Ishikawa (cell line): ENCODE measurements at regions not wholly inside any gene's neighbourhood (a gene's known extent, or its start where the extent isn't known, plus 50 kb on each side); places are given as distances from the start of the nearest gene placed in this dataset.

Experiments used
- CEBPB ChIP-seq: IDR thresholded peaks from 2 replicates; pipeline ENCODE4 v1.6.1; 2012
- CREB1 ChIP-seq: IDR thresholded peaks from 2 replicates; pipeline ENCODE4 v1.6.1; 2012; ENCODE audit warnings: low read depth
- EGR1 ChIP-seq: IDR thresholded peaks from 2 replicates; pipeline ENCODE4 v1.6.1; 2012
- EP300 ChIP-seq: IDR thresholded peaks from 2 replicates; pipeline ENCODE4 v1.6.1; 2012; ENCODE audit warnings: borderline replicate concordance
- FOXM1 ChIP-seq: IDR thresholded peaks from 2 replicates; pipeline ENCODE4 v1.6.1; 2012; ENCODE audit warnings: low read depth, borderline replicate concordance
- NFIC ChIP-seq: IDR thresholded peaks from 2 replicates; pipeline ENCODE4 v1.6.1; 2012
- RAD21 ChIP-seq: IDR thresholded peaks from 2 replicates; pipeline ENCODE4 v1.6.1; 2012; ENCODE audit warnings: low read depth
- TAF1 ChIP-seq: IDR thresholded peaks from 2 replicates; pipeline ENCODE4 v1.6.1; 2012; ENCODE audit warnings: low read depth, mild to moderate bottlenecking
- TCF12 ChIP-seq: IDR thresholded peaks from 2 replicates; pipeline ENCODE4 v1.6.1; 2012; ENCODE audit warnings: low read depth
- TEAD4 ChIP-seq: IDR thresholded peaks from 2 replicates; pipeline ENCODE4 v1.6.1; 2012
- YY1 ChIP-seq: IDR thresholded peaks from 2 replicates; pipeline ENCODE4 v1.6.1; 2012; ENCODE audit warnings: low read depth
- ZBTB7A ChIP-seq: IDR thresholded peaks from 2 replicates; pipeline ENCODE4 v1.6.1; 2012; ENCODE audit warnings: low read depth
- TF ChIP-seq, protein P1 (sequence below): IDR thresholded peaks from 2 replicates; pipeline ENCODE4 v1.6.1; 2012
- TF ChIP-seq, protein P2 (sequence below): IDR thresholded peaks from 2 replicates; pipeline ENCODE4 v1.6.1; 2012
- TF ChIP-seq, protein P3 (sequence below): IDR thresholded peaks from 2 replicates; pipeline ENCODE4 v1.6.1; 2012; ENCODE audit warnings: low read depth, mild to moderate bottlenecking

DNA sequence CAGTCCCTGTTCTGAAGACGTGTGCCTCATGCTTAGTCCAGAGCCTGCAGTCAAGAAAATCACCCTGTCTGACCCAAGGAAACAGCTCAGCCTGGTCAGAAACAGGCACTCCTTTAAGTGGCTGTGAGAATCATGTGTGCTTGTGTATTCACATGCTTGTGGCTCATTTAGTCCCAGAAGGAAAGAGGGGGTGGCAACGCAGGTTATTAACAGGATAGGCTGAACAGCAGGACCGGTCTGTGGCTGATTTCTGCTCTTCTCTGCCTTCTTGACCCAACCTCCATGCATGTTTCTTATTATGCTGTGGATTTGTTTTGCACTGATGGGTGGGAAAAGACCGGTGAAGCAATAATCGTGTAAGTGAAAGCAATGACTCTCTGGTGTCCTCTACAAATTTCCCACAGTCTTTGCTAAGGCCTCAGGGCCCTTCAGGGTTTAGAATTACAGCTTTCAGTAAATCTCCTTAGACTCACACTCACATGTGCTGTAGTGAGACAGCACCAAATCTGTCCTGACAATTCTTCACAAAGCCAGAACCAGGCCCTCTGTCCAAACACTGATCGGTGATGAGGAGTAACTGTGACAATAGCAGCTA, 288.1 kb downstream of the ETS1 start:
- TF ChIP-seq YY1: no peak
- no peak for TF ChIP-seq TCF12
- no peak for TF ChIP-seq ZBTB7A
- no peak for TF ChIP-seq EGR1
- no peak for TF ChIP-seq EP300
- TF ChIP-seq TEAD4: no peak
- no peak for TF ChIP-seq FOXM1
- no peak for TF ChIP-seq CEBPB
- TF ChIP-seq RAD21: no peak
- TF ChIP-seq NFIC: no peak
- no peak for TF ChIP-seq TAF1
- TF ChIP-seq, protein P1, sequence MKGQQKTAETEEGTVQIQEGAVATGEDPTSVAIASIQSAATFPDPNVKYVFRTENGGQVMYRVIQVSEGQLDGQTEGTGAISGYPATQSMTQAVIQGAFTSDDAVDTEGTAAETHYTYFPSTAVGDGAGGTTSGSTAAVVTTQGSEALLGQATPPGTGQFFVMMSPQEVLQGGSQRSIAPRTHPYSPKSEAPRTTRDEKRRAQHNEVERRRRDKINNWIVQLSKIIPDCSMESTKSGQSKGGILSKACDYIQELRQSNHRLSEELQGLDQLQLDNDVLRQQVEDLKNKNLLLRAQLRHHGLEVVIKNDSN: no peak
- no peak for TF ChIP-seq CREB1
- TF ChIP-seq, protein P2, sequence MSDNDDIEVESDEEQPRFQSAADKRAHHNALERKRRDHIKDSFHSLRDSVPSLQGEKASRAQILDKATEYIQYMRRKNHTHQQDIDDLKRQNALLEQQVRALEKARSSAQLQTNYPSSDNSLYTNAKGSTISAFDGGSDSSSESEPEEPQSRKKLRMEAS: no peak
- TF ChIP-seq, protein P3, sequence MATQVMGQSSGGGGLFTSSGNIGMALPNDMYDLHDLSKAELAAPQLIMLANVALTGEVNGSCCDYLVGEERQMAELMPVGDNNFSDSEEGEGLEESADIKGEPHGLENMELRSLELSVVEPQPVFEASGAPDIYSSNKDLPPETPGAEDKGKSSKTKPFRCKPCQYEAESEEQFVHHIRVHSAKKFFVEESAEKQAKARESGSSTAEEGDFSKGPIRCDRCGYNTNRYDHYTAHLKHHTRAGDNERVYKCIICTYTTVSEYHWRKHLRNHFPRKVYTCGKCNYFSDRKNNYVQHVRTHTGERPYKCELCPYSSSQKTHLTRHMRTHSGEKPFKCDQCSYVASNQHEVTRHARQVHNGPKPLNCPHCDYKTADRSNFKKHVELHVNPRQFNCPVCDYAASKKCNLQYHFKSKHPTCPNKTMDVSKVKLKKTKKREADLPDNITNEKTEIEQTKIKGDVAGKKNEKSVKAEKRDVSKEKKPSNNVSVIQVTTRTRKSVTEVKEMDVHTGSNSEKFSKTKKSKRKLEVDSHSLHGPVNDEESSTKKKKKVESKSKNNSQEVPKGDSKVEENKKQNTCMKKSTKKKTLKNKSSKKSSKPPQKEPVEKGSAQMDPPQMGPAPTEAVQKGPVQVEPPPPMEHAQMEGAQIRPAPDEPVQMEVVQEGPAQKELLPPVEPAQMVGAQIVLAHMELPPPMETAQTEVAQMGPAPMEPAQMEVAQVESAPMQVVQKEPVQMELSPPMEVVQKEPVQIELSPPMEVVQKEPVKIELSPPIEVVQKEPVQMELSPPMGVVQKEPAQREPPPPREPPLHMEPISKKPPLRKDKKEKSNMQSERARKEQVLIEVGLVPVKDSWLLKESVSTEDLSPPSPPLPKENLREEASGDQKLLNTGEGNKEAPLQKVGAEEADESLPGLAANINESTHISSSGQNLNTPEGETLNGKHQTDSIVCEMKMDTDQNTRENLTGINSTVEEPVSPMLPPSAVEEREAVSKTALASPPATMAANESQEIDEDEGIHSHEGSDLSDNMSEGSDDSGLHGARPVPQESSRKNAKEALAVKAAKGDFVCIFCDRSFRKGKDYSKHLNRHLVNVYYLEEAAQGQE: no peak

DNA sequence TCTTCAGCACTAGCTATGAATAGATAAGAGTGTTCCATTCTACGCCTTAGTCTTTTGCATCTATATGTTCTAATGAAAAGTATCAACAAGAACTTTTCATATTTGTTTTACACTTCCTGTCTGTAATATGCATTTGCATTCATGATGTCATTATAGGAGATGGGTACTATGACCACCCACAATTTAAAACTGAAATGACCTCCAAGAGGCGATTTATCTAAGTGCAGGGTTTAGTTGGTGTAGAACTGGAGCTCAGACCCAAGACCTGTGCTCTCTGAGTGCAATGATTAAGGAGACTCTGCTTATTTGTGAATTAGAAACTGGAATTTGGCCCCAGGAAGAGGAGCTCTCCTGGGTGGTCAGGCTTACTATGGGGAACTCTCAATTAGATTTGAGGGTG, 289.1 kb downstream of the ETS1 start:
- no peak for TF ChIP-seq CEBPB
- TF ChIP-seq RAD21: no peak
- no peak for TF ChIP-seq YY1
- TF ChIP-seq TCF12: no peak
- TF ChIP-seq EP300: no peak
- TF ChIP-seq, protein P1: no peak
- no peak for TF ChIP-seq ZBTB7A
- no peak for TF ChIP-seq EGR1
- TF ChIP-seq, protein P3: no peak
- TF ChIP-seq, protein P2: no peak
- no peak for TF ChIP-seq TEAD4
- no peak for TF ChIP-seq NFIC
- no peak for TF ChIP-seq FOXM1
- TF ChIP-seq TAF1: no peak
- no peak for TF ChIP-seq CREB1

DNA sequence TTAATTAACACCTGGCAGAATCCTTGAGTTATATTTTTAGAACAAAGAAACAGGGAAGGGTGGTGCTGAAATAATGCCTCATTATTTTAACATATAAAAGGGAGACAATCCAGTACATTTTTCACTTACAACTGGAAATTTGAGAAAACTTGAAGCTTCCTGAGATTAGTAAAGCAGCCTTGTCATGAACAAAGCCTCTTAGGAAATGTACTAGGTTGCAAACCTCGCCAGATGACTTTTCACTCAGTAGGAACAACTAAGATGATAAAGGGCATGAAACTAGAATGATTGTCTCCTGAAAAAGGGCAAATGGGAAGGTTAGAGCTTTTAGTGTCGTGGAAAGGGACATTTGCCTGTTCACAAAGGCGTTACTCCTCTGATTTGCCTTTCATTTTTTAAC, 289.6 kb downstream of the ETS1 start:
- TF ChIP-seq EGR1 (no peak), EP300 (no peak), YY1 (no peak), ZBTB7A (no peak), CEBPB (no peak), TEAD4 (no peak), NFIC (no peak), RAD21 (no peak), TCF12 (no peak)
- TF ChIP-seq, protein P2: no peak
- TF ChIP-seq, protein P1: no peak
- TF ChIP-seq, protein P3: no peak

DNA sequence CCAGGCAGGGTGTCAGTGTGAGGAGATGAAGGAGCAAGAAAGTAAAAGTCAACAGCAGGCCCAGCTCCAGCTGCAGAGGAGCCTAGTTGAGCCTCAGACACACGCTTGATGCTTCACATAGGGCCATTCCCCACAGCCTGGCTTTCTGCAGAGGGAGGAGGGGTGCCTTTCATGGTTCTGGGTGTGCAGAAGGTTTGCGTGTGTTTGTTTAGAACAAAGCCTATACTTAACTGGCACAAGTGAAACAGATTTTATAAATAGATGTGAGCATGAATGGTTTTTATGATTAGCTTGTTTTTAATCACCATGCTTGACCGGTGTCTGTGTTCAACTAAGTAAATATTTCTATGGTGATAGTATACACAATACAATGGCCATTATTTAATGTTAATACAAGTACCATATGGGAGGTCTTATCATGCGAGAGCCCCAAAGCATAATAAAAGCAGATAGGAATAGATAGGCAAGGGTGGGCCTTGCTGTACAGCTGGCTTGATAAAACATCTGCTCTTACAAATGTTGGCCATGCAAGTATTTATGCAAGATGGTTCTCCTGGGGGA, 290.2 kb downstream of the ETS1 start:
- TF ChIP-seq CEBPB (no peak), TAF1 (no peak), EGR1 (no peak), TCF12 (no peak), EP300 (no peak), YY1 (no peak), ZBTB7A (no peak), RAD21 (no peak), NFIC (no peak), TEAD4 (no peak)
- TF ChIP-seq, protein P1: no peak
- TF ChIP-seq, protein P2: no peak
- TF ChIP-seq, protein P3: no peak
